HepG2 (cell line): ENCODE measurements at regions not wholly inside any gene's neighbourhood (a gene's known extent, or its start where the extent isn't known, plus 50 kb on each side); places are given as distances from the start of the nearest gene placed in this dataset.

Experiments
- ATAC-seq: fragments of 200-7000 bp; cut with Tn5 transposase; 3 replicates; pipeline ENCODE4 v1.9.1; 2020; ENCODE audit warnings: mild to moderate bottlenecking, moderate library complexity
- BruUV-seq: library from RNA; stranded (reverse); fragments of 400-500 nt; replicated peaks from 2 replicates; lab custom pipeline; 2021; lab: Mats Ljungman, UMichigan
- CTCF ChIA-PET: fragments of 300-600 bp; formaldehyde crosslinking; extraction: SDS; loops from one replicate; lab custom pipeline; 2021; ENCODE audit warnings: low total read pairs, inconsistent platforms, low intra/inter-chr PET ratio; lab: Yijun Ruan, JAX
- POLR2A ChIA-PET: fragments of 350-600 bp; sonication (Branson Sonifier 250); formaldehyde crosslinking; loops from one replicate; lab custom pipeline; 2020; ENCODE audit warnings: antibody characterized with exemption, inconsistent platforms; lab: Yijun Ruan, JAX
- DNase-seq: peaks from one replicate; pipeline ENCODE4 v3.0.0-alpha.2; 2015; ENCODE audit warnings: low spot score
- FAIRE-seq: peaks from 3 replicates; lab custom pipeline; 2011; peaks lifted over from hg19 to GRCh38; lab: Jason Lieb, UNC
- H2AFZ ChIP-seq: one replicate; pipeline ENCODE4 v1.6.1; 2011; ENCODE audit warnings: low read length, inconsistent platforms
- H3K27ac ChIP-seq: fragments of 300-600 bp; 3 replicates; pipeline ENCODE4 v1.8.0; 2011; ENCODE audit warnings: mixed run types, mild to moderate bottlenecking, mixed read lengths, low read length, inconsistent platforms; ENCODE audit not compliant: insufficient read depth; ENCODE audit errors: extremely low read length
- H3K27me3 ChIP-seq, 2 experiments: fragments of 200-600 bp in 1 of 2; 2 replicates in 1 of 2; 3 replicates in 1 of 2; pipeline versions ENCODE4 v1.6.0 to v1.8.0; 2011; ENCODE audit warnings: low read length in 2 of 2, mild to moderate bottlenecking in 2 of 2, moderate library complexity in 2 of 2, inconsistent platforms in 1 of 2; ENCODE audit not compliant: insufficient read depth in 2 of 2, control insufficient read depth in 1 of 2
- H3K36me3 ChIP-seq, 2 experiments: fragments of 200-600 bp in 1 of 2; replicated peaks in 1 of 2; 2 replicates in 1 of 2; 3 replicates in 1 of 2; pipeline versions ENCODE4 v1.5.1 to v1.8.0; 2011; ENCODE audit warnings: low read length in 2 of 2, inconsistent platforms in 1 of 2; ENCODE audit not compliant: insufficient read depth in 2 of 2, control insufficient read depth in 1 of 2
- H3K4me1 ChIP-seq: 2 replicates; pipeline ENCODE4 v1.5.1; 2012; ENCODE audit warnings: low read length, inconsistent platforms; ENCODE audit not compliant: insufficient read depth
- H3K4me2 ChIP-seq: 2 replicates; pipeline ENCODE4 v1.6.0; 2011; ENCODE audit warnings: low read depth, low read length, inconsistent platforms
- H3K4me3 ChIP-seq, 3 experiments: fragments of 200-600 bp in 1 of 3; sonication (generic), shearing (Covaris generic) in 1 of 3; replicated peaks in 1 of 3; 2 replicates each; pipeline ENCODE4 v1.5.1; 2011 to 2016; ENCODE audit warnings: low read length in 3 of 3, inconsistent platforms in 2 of 3, low read depth in 2 of 3, mild to moderate bottlenecking in 2 of 3, control low read depth in 1 of 3, mixed read lengths in 1 of 3; ENCODE audit not compliant: insufficient read depth in 1 of 3
- H3K79me2 ChIP-seq: one replicate; pipeline ENCODE4 v1.6.1; 2011; ENCODE audit warnings: low read length, inconsistent platforms; ENCODE audit not compliant: insufficient read depth
- H3K9ac ChIP-seq: 2 replicates; pipeline ENCODE4 v1.6.0; 2011; ENCODE audit warnings: mild to moderate bottlenecking, low read depth, low read length, inconsistent platforms; ENCODE audit not compliant: insufficient read depth
- H3K9me3 ChIP-seq: 2 replicates; pipeline ENCODE4 v1.5.1; 2012; ENCODE audit warnings: mild to moderate bottlenecking, low read length
- H4K20me1 ChIP-seq: 2 replicates; pipeline ENCODE4 v1.6.0; 2011; ENCODE audit warnings: inconsistent platforms, mild to moderate bottlenecking, low read length, moderate library complexity; ENCODE audit not compliant: insufficient read depth
- ETV6 ChIP-seq: sonication (generic); formaldehyde crosslinking; conservative IDR thresholded peaks from 2 replicates; pipeline ENCODE4 v1.4.0; 2020; ENCODE audit warnings: missing genetic modification reagents
- KDM3A ChIP-seq: IDR thresholded peaks from 2 replicates; pipeline ENCODE4 v1.6.1; 2018; ENCODE audit warnings: low read depth, missing compliant biosample characterization
- MAZ ChIP-seq, 2 experiments: sonication (generic) in 1 of 2; formaldehyde crosslinking in 1 of 2; IDR thresholded peaks; 2 replicates each; pipeline versions ENCODE4 v1.5.0 to v1.6.1; 2012 to 2020; ENCODE audit warnings: low read depth in 2 of 2, mild to moderate bottlenecking in 2 of 2, borderline replicate concordance in 1 of 2, improper control_type of control experiment in 1 of 2, low read length in 1 of 2, missing genetic modification reagents in 1 of 2, moderate library complexity in 1 of 2
- NFAT5 ChIP-seq: sonication (generic); formaldehyde crosslinking; IDR thresholded peaks from 2 replicates; pipeline ENCODE4 v1.4.0; 2020; ENCODE audit warnings: missing genetic modification reagents
- RAD51 ChIP-seq: fragments of 450-650 bp; IDR thresholded peaks from 2 replicates; pipeline ENCODE4 v1.6.1; 2016; ENCODE audit warnings: borderline replicate concordance
- SYNCRIP ChIP-seq: fragments of 200-400 bp; formaldehyde crosslinking; IDR thresholded peaks from 2 replicates; pipeline ENCODE4 v1.6.1; 2018; ENCODE audit warnings: mild to moderate bottlenecking, low read depth, low read length; ENCODE audit not compliant: insufficient read depth
- ZNF33A ChIP-seq: sonication (generic); formaldehyde crosslinking; IDR thresholded peaks from 2 replicates; pipeline ENCODE4 v1.5.1; 2020; ENCODE audit warnings: missing genetic modification reagents, mild to moderate bottlenecking, moderate library complexity, borderline replicate concordance
- ZNF512B ChIP-seq: sonication (generic); formaldehyde crosslinking; IDR thresholded peaks from 2 replicates; pipeline ENCODE4 v1.5.1; 2020; ENCODE audit warnings: missing genetic modification reagents, mild to moderate bottlenecking, borderline replicate concordance
- ZNF724P ChIP-seq: sonication (generic); formaldehyde crosslinking; IDR thresholded peaks from 2 replicates; pipeline ENCODE4 v1.8.0; 2022; ENCODE audit warnings: missing genetic modification reagents, borderline replicate concordance
- ZNF781 ChIP-seq: sonication (generic); formaldehyde crosslinking; IDR thresholded peaks from 2 replicates; pipeline ENCODE4 v1.5.1; 2020; ENCODE audit warnings: borderline replicate concordance, mild to moderate bottlenecking, missing genetic modification reagents; ENCODE audit errors: not compliant biosample characterization
- WGBS: methylation state at CpG from one replicate; pipeline ENCODE4 v1.1.6; 2017; ENCODE audit warnings: low lambda C conversion rate; 5-methylcytosine and 5-hydroxymethylcytosine counted together
- in situ Hi-C: cut with HindIII; loops from 2 replicates; pipeline ENCODE4 v1.10.0; 2017; ENCODE audit warnings: low pct_unique_long_range_greater_than_20kb; ENCODE audit not compliant: extremely low pct_ligation_motif_present
- intact Hi-C: fragments of 100-400 bp; cut with micrococcal nuclease; formaldehyde crosslinking; loops from one replicate; pipeline ENCODE4 v1.10.0; 2022; ENCODE audit not compliant: unreplicated experiment
- TF ChIP-seq, protein P1 (sequence below): IDR thresholded peaks from 2 replicates; pipeline ENCODE4 v1.6.1; 2016

DNA sequence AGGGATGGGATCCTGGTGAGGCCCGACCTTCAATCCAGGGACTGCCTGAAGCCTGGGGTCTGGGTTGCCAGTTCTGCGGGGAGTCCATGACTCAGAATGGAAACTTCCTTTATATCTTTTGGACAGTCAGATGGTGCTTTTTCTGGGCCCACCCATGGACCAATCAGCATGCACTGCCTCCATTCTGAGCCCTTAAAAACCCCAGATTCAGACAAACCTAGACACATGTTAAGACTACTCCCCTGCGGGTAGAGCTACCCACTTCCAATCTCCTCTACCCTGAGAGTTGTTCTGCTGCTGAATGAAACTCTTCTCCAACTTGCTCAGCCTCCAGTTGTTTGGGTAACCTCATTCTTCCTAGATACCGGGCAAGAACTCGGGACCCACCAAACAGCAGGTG is 1315.2 kb upstream of the MIR17HG start (continued):
- TF ChIP-seq NFAT5 (CRISPR knock-in tag): no peak
- no peak for TF ChIP-seq KDM3A (CRISPR knock-in tag)
- no peak for TF ChIP-seq ZNF33A (CRISPR knock-in tag)
- no peak for TF ChIP-seq ZNF724P (CRISPR knock-in tag)

GRCh38 chr13:90032841-90033493 is 1314.5 kb upstream of the MIR17HG start:
- DNase-seq (no peak), FAIRE-seq (no peak), ATAC-seq (peak; percentile 44; the same call in 2 of the 3 replicates)
- Histone ChIP-seq H3K9me3 (peaks cover 21% of the 10 kb centered on the region), H3K79me2 (no peaks in the 10 kb centered on the region), H3K4me3 (no peak overlapping the region), H3K36me3 (no peaks in the 10 kb centered on the region), H4K20me1 (no peaks in the 10 kb centered on the region), H3K27me3 (no peaks in the 10 kb centered on the region), H3K4me2 (no peak overlapping the region), H3K27ac (no peak overlapping the region), H2AFZ (no peak overlapping the region), H3K9ac (no peak overlapping the region), H3K4me1 (no peaks in the 10 kb centered on the region)
- intact Hi-C loops (no loop called here), in situ Hi-C loops (no loop called here)
- BruUV-seq: no TSS peak
- WGBS: 10% methylated on average over 2 of the region's 14 CpGs
- ChIA-PET POLR2A (no interaction called here), CTCF (no interaction called here)
- TF ChIP-seq ZNF512B (CRISPR knock-in tag) (no peak), ETV6 (CRISPR knock-in tag) (no peak), MAZ (IDR thresholded peaks at IDR 0.05; ENCODE audit: borderline replicate concordance, low read depth, low read length) (no peak), MAZ (CRISPR knock-in tag; IDR thresholded peaks at IDR 0.05; ENCODE audit: low read depth) (no peak), SYNCRIP (no peak), ZNF781 (CRISPR knock-in tag) (no peak), RAD51 (no peak)
- TF ChIP-seq, protein P1, sequence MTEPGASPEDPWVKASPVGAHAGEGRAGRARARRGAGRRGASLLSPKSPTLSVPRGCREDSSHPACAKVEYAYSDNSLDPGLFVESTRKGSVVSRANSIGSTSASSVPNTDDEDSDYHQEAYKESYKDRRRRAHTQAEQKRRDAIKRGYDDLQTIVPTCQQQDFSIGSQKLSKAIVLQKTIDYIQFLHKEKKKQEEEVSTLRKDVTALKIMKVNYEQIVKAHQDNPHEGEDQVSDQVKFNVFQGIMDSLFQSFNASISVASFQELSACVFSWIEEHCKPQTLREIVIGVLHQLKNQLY (CRISPR knock-in tag): no peak
